Astrocyte of the spinal cord (primary cell): ENCODE measurements at regions not wholly inside any gene's neighbourhood (a gene's known extent, or its start where the extent isn't known, plus 50 kb on each side); places are given as distances from the start of the nearest gene placed in this dataset.

Experiments
- DNase-seq: peaks from one replicate; pipeline ENCODE4 v3.0.0; 2011; ENCODE audit warnings: low read depth, low spot score
- H3K4me3 ChIP-seq: 2 replicates; pipeline ENCODE4 v1.5.1; 2011; ENCODE audit warnings: low read depth, mild to moderate bottlenecking, low read length, moderate library complexity
- CTCF ChIP-seq: IDR thresholded peaks from 2 replicates; pipeline ENCODE4 v1.5.1; 2012; ENCODE audit warnings: low read depth, mild to moderate bottlenecking, low read length, inconsistent platforms
- in situ Hi-C: cut with HindIII; loops from 2 replicates; pipeline ENCODE4 v1.10.0; 2017; ENCODE audit warnings: low sequenced_read_pairs

- no peak for TF ChIP-seq CTCF
- in situ Hi-C loops, result no loop called here
- H3K4me3 ChIP-seq, result no peak overlapping the region
- DNase-seq, result peak; percentile 59
Measured at GRCh38 chr3:192011137-192011536, 550.2 kb downstream of the PYDC2 start.

- no peak overlapping the region for H3K4me3 ChIP-seq
- TF ChIP-seq CTCF, result no peak
- in situ Hi-C loops, result no loop called here
- DNase-seq, result no peak
Measured at GRCh38 chr3:192013110-192013509, 552.1 kb downstream of the PYDC2 start.

GRCh38 chr3:192022412-192022811 lies 561.4 kb downstream of the PYDC2 start:
- no peak overlapping the region for H3K4me3 ChIP-seq

GRCh38 chr3:192024751-192025150 lies 563.8 kb downstream of the PYDC2 start:
- TF ChIP-seq CTCF, result no peak

More at GRCh38 chr3:192022412-192022811, 561.4 kb downstream of the PYDC2 start:
- in situ Hi-C loops, result no loop called here
- no peak for TF ChIP-seq CTCF
- peak; percentile 74 for DNase-seq

GRCh38 chr3:192026661-192027060 lies 565.7 kb downstream of the PYDC2 start:
- in situ Hi-C loops, result no loop called here
- no peak for TF ChIP-seq CTCF
- no peak overlapping the region for H3K4me3 ChIP-seq
- no peak for DNase-seq

More at GRCh38 chr3:192024751-192025150, 563.8 kb downstream of the PYDC2 start:
- in situ Hi-C loops, result no loop called here
- H3K4me3 ChIP-seq, result no peak overlapping the region
- no peak for DNase-seq

GRCh38 chr3:192031941-192032340 lies 571.0 kb downstream of the PYDC2 start:
- in situ Hi-C loops, result no loop called here
- DNase-seq, result no peak
- TF ChIP-seq CTCF, result no peak
- H3K4me3 ChIP-seq, result no peak overlapping the region

- no peak overlapping the region for H3K4me3 ChIP-seq
- in situ Hi-C loops, result no loop called here
- no peak for DNase-seq
- TF ChIP-seq CTCF, result no peak
Measured at GRCh38 chr3:192033246-192033645, 572.3 kb downstream of the PYDC2 start.
